WERI-Rb-1 (cell line): ENCODE measurements at regions not wholly inside any gene's neighbourhood (a gene's known extent, or its start where the extent isn't known, plus 50 kb on each side); places are given as distances from the start of the nearest gene placed in this dataset.

Experiments used
- DNase-seq: peaks from one replicate; pipeline ENCODE4 v3.0.0-alpha.2; 2020
- H3K27ac ChIP-seq: fragments of 250-450 bp; sonication (Bioruptor Pico); 2 replicates; pipeline ENCODE4 v1.5.1; 2020; ENCODE audit warnings: mild to moderate bottlenecking, moderate library complexity
- H3K27me3 ChIP-seq: fragments of 250-450 bp; sonication (Bioruptor Pico); 2 replicates; pipeline ENCODE4 v1.5.1; 2021; ENCODE audit warnings: mild to moderate bottlenecking, low read depth, moderate library complexity; ENCODE audit not compliant: insufficient read depth, severe bottlenecking
- H3K36me3 ChIP-seq: fragments of 250-450 bp; sonication (Bioruptor Pico); 2 replicates; pipeline ENCODE4 v1.5.1; 2020; ENCODE audit warnings: mild to moderate bottlenecking, moderate library complexity
- H3K4me3 ChIP-seq: 2 replicates; pipeline ENCODE4 v1.5.1; 2011; ENCODE audit warnings: low read depth, mild to moderate bottlenecking, control low read depth, low read length
- H3K9me3 ChIP-seq: fragments of 250-450 bp; sonication (Bioruptor Pico); 2 replicates; pipeline ENCODE4 v1.5.1; 2021; ENCODE audit warnings: mild to moderate bottlenecking, moderate library complexity; ENCODE audit not compliant: severe bottlenecking
- CTCF ChIP-seq: IDR thresholded peaks from 2 replicates; pipeline ENCODE4 v1.5.1; 2011; ENCODE audit warnings: low read depth, mild to moderate bottlenecking, control low read depth, inconsistent platforms, low read length

- no peaks in the 10 kb centered on the region for H3K27me3 ChIP-seq
- no peak overlapping the region for H3K4me3 ChIP-seq
- H3K36me3 ChIP-seq, result no peaks in the 10 kb centered on the region
- no peak overlapping the region for H3K27ac ChIP-seq
- H3K9me3 ChIP-seq, result no peaks in the 10 kb centered on the region
- TF ChIP-seq CTCF, result no peak
- DNase-seq, result no peak
These were observed 1290.6 kb upstream of the CDH6 start for GRCh38 chr5:29902859-29903258.

GRCh38 chr5:29899583-29899982 is 1293.9 kb upstream of the CDH6 start:
- no peak for DNase-seq
- H3K9me3 ChIP-seq, result no peaks in the 10 kb centered on the region
- no peak overlapping the region for H3K4me3 ChIP-seq
- no peaks in the 10 kb centered on the region for H3K36me3 ChIP-seq
- H3K27me3 ChIP-seq, result no peaks in the 10 kb centered on the region
- TF ChIP-seq CTCF, result no peak
- H3K27ac ChIP-seq, result no peak overlapping the region

DNA sequence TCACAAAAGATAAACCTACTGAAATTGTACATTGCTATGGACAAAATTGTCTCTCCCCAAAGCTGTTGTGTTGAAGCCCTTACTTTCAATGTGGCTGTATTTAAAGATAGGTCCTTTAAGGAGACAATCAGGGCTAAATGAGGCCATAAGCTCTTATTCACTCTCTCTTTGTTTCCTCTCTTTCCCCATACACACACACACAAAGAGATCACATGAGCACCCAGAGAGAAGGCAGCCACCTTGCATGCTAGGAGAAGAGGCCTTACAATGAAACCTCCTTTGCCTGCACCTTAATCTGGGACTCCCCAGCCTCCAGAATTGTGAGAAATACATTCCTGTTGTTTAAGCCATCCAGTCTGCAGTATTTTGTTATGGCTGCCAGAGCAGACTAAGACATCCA is 1295.6 kb upstream of the CDH6 start:
- H3K9me3 ChIP-seq, result no peaks in the 10 kb centered on the region
- no peaks in the 10 kb centered on the region for H3K27me3 ChIP-seq
- no peak overlapping the region for H3K4me3 ChIP-seq
- no peak for DNase-seq
- no peaks in the 10 kb centered on the region for H3K36me3 ChIP-seq
- no peak for TF ChIP-seq CTCF
- H3K27ac ChIP-seq, result no peak overlapping the region

- no peaks in the 10 kb centered on the region for H3K27me3 ChIP-seq
- H3K9me3 ChIP-seq, result no peaks in the 10 kb centered on the region
- DNase-seq, result no peak
- TF ChIP-seq CTCF, result no peak
- no peak overlapping the region for H3K4me3 ChIP-seq
- no peak overlapping the region for H3K27ac ChIP-seq
- no peaks in the 10 kb centered on the region for H3K36me3 ChIP-seq
These were observed 1296.8 kb upstream of the CDH6 start for GRCh38 chr5:29896646-29897045.

DNA sequence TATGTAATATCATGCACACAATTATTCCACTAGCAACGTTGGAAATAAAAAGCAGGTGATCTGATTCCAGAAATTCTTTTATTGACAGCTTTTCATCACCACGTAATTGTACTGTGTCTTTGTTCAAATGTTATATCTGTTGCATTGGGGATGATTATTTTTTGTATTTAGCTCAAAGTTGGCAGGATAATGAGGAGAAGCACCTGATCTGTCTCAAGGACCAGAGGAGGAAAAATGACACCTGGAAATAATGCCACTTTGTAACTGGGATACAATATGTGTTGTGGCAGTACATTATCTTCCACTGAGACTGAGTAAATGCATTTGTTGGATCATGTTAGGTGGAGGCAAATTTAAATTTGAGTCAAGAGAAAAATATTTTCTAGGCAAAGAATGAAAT is 1298.8 kb upstream of the CDH6 start:
- TF ChIP-seq CTCF, result no peak
- no peak overlapping the region for H3K27ac ChIP-seq
- H3K27me3 ChIP-seq, result no peaks in the 10 kb centered on the region
- no peaks in the 10 kb centered on the region for H3K36me3 ChIP-seq
- H3K4me3 ChIP-seq, result no peak overlapping the region
- H3K9me3 ChIP-seq, result no peaks in the 10 kb centered on the region
- no peak for DNase-seq

GRCh38 chr5:29889051-29889450 is 1304.4 kb upstream of the CDH6 start:
- Histone ChIP-seq H3K4me3 (no peak overlapping the region), H3K36me3 (no peaks in the 10 kb centered on the region), H3K27me3 (no peaks in the 10 kb centered on the region), H3K27ac (no peak overlapping the region), H3K9me3 (no peaks in the 10 kb centered on the region)
- no peak for DNase-seq
- TF ChIP-seq CTCF, result no peak
